GM04504 (cell line): ENCODE measurements at regions not wholly inside any gene's neighbourhood (a gene's known extent, or its start where the extent isn't known, plus 50 kb on each side); places are given as distances from the start of the nearest gene placed in this dataset.

ENCODE experiments used
- DNase-seq: peaks from one replicate; pipeline ENCODE4 v3.0.0-alpha.2; 2012; ENCODE audit warnings: low read depth

GRCh38 chr15:38886315-38887163 lies 321.9 kb upstream of the RASGRP1 start:
- DNase-seq: peak; percentile 55

DNA sequence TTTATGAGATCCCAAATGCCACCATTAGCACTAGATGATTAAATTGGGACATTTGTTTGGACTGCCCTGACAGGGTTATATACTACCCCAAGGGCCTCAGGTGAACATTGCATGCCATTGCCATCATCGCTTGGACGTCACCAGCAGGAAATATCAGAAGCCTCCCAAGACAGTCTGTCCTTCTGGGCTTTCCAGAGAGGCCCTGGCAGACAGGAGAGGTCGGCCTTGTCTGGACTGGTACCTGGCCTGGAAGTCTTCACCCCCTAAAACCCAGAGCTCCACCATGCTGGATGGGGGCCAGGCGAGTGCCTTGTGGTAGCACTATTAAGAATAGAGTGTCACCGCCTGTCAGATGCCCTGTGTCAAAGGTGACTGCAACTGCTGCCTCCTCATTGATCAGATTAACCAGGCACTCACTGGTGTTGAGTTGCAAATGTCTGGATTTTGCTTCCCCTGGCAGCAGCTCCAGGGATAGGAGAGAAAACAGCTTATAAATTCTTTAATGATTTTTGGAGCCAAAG lies 324.1 kb upstream of the RASGRP1 start:
- DNase-seq: no peak

- DNase-seq: no peak
Measured at GRCh38 chr15:38890194-38890593, 325.6 kb upstream of the RASGRP1 start.

DNA sequence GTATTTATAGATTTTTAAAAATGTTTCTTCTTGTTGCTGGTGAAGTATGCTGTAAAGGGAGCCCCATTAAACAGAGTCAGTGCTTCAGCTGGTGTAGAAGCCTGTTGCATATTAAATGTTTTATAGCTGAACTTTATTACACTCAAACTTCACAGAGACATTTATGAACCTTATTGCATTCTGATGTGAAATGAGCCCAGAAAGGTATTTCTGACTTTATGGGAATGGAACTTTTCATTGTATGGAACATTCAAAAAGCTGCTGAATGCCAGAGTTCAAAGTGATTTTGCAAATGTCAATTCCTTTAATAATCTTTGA lies 329.3 kb upstream of the RASGRP1 start:
- DNase-seq: no peak

- peak; percentile 86 for DNase-seq
Measured at GRCh38 chr15:38894243-38894948, 329.8 kb upstream of the RASGRP1 start.

- no peak for DNase-seq
Measured at GRCh38 chr15:38895326-38896255, 331.0 kb upstream of the RASGRP1 start.

DNA sequence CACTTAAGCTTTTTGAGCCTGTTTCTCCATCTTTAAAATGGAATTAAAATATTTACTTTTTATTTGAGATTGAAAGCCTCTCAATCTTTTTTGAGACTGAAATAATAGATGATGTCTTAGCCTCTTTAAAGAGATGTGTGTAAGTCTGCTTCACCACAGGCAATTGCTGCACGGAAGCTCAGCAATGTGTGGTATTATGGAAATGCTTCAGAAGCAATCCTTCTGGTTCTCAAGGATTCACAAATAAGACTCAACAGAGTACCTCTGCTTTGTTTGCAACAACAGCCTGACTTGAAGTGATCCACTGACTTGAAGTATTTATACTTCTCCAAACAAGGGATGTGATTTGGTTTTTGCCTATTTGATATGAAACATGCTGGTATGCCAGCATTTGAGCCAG lies 332.0 kb upstream of the RASGRP1 start:
- DNase-seq: no peak

DNA sequence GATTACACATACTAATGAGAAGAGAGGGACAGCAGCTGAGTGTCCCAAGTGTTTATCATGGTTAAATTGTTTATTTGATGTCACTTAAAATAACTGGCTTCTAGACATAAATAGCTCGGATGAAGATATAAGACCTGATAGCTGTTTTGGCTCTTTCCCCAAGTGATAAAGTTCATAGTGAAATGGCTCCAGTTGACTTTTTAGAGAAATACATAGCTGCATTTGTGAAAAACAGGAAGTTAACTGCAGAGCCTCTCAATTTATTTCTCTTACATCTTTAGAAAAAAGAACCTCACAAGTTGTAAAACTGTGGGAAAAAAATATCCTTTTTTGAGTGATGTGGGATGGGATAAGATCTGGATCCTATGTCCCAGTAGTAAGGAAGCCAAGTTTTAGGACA lies 332.9 kb upstream of the RASGRP1 start:
- no peak for DNase-seq

DNA sequence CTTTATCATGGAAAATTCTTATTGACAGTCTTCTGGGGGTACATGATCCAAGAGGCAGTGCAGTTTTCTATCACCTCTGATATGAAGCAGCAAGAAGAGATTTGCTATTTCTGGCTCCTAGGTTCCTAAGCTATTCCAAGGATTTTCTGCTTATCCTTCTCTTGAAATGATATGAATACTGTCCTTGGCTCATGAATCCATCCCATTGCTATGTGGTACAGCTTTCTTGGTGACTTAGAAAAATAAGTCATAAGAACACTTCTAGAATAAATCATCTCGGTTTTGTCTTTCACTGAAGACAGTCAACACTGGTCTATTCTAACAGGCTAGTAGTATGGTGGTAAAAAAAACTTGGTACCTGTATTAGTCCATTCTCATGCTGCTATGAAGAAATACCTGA lies 333.6 kb upstream of the RASGRP1 start:
- no peak for DNase-seq

- DNase-seq: no peak
Measured at GRCh38 chr15:38899300-38899699, 334.7 kb upstream of the RASGRP1 start.

DNA sequence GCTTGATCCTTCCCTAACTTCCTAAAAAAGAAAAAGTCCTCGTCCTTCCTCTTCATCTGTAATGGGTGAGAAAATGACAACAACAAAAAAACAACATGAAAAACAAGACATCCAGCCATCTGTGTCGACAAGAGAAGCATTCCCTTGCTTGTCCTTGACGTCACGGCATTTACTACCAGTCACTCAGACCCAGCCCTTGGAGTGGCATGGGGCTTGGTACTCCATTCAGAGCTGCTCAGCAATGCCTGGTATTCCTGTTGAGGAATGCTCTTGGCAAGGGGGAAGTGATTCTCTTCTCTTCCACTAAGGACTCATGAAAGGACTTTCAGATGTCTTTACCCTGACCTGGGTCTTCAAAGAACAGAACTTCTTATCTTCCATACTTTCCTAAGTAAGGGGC lies 339.7 kb upstream of the RASGRP1 start:
- no peak for DNase-seq

- DNase-seq: no peak
Measured at GRCh38 chr15:38905632-38906031, 341.0 kb upstream of the RASGRP1 start.

GRCh38 chr15:38920966-38921365 lies 356.4 kb upstream of the RASGRP1 start:
- no peak for DNase-seq

DNA sequence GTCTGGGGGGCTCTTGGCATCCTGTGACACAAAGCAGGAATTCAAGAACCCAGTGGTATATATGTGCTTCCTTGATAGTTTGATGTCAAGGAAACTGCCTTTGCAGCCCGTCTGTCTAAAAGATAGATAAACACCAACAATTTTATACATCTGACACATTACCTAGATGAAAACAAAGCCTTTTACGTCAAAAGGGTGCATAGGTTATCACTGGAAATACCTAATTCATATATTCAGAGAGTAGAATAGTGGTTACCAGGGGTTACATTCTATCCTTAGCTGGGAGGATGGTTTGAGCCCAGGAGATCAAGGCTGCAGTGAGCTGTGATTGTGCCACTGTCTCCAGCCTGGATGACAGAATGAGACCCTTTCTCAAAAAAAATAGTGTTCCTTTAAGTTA lies 356.9 kb upstream of the RASGRP1 start:
- no peak for DNase-seq

DNA sequence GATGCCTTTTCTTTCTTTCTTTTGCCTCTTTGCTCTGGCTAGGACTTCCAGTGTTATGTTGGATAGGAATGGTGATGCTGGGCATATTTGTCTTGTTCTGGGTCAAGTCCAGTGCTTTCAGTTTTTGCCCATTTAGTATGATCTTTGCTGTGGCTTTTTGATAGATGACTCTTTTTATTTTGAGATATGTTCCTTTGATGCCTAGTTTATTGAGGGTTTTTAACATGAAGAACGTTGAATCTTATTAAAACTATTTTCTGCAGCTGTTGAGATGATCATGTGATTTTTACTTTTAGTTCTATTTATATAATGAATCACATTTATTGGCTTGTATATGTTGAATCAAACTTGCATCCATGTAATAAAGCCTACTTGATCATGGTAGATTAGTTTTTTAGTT lies 363.8 kb upstream of the RASGRP1 start:
- DNase-seq: no peak

DNA sequence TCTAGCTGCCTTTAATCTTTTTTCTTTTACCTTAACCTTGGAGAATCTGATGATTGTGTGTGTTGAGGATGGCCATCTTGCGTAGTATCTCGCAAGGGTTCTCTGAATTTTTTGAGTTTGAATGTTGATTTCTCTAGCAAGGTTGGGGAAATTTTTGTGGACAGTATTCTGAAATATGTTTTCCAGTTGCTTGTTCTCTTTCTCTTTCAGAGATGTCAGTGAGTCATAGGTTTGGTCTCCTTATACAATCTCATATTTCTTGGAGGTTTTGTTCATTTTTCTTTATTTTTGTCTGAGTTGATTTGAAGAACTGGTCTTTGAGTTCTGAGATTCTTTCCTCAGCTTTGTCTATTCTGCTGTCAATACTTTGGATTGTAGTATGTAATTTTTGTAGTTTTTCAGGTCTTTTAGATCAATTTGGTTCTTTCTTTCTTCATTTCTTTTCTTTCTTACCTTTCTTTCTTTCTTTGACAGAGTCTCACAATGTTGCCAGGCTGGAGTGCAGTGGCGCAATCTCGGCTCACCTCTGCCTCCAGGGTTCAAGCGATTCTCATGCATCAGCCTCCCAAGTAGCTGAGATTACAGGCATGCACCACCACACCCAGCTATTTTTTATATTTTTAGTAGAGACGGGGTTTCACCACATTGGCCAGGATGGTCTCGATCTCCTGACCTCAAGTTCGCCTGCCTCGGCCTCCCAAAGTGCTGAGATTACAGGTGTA lies 366.4 kb upstream of the RASGRP1 start:
- peak; percentile 12 for DNase-seq

DNA sequence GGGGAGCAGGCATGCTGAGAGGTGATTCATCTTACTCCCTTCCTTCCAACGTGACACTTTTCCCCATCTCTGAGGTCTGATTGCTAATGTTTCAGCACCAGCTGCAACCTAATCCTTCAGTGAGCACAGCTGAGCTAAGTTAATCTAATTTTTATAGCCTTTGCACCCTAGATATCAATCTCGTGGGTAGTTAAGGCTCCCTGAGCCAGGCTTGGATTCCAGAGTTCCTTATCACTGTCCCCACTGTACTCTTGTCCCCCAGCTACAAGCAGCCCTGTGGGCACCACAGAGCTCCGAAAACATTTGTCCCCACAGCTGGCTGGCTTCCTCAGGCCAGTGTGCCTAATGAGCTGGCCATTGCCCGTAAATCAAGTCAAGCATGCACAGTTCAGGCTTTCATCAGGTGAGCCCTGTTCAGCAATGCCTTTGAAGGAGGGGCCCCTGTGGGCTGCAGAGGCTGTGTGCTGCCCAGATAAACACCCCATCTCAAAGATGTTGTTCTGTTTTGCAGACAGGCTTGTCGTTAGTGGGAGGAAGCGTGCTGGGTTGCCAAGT lies 376.9 kb upstream of the RASGRP1 start:
- DNase-seq: peak; percentile 21

DNA sequence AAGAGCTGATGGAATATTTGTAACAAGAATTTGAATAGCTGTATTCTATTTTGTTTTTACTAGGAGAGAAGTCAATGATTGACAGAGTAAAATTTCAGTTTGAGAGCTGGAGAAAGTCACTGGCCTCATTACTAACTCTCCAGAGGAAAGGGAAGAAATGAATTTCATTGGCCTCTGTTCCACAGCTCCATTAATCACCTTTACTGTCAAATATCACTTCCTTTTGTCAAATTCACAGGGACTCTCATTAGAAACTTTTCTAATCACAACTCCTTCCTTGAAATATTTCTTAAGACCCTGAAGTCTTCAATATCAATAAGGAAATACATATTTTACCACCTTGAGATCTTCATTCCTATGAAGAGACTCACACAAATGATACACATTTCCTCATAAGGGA lies 379.9 kb upstream of the RASGRP1 start:
- DNase-seq: no peak

- DNase-seq: no peak
Measured at GRCh38 chr15:38945551-38946298, 381.1 kb upstream of the RASGRP1 start.

DNA sequence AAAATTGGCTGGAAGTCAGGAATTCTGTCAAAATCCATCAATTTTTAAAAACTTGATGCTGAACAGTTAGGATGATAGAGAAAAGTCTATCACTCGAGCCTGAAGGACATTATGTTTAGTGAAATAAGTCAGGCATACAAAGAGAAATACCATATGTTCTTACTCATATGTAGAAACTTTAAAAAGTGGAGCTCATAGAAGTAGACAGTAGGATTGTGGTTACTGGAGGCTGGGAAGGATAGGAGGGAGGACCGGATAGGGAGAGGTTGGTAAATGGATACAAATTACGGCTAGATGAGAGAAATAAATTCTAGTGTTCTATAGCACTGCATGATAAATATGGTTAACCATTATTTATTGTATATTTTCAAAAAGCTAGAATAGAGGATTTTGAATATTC lies 389.5 kb upstream of the RASGRP1 start:
- no peak for DNase-seq

- DNase-seq: no peak
Measured at GRCh38 chr15:38961456-38961855, 396.8 kb upstream of the RASGRP1 start.
